DND-41 (cell line): ENCODE measurements at regions not wholly inside any gene's neighbourhood (a gene's known extent, or its start where the extent isn't known, plus 50 kb on each side); places are given as distances from the start of the nearest gene placed in this dataset.

Experiments used
- CTCF ChIP-seq: IDR thresholded peaks from 2 replicates; pipeline ENCODE4 v1.5.1; 2012; ENCODE audit warnings: borderline replicate concordance, low read length, moderate library complexity, mild to moderate bottlenecking; ENCODE audit not compliant: poor library complexity, severe bottlenecking; ENCODE audit errors: extremely low read depth
- EZH2 ChIP-seq: IDR thresholded peaks from 3 replicates; pipeline ENCODE4 v1.6.1; 2012; ENCODE audit warnings: borderline replicate concordance, low read depth, mild to moderate bottlenecking, moderate library complexity, low read length, inconsistent platforms; ENCODE audit not compliant: severe bottlenecking

- TF ChIP-seq CTCF (no peak), EZH2 (no peak)
Observed at GRCh38 chr13:90808838-90809237, 538.6 kb upstream of the MIR17HG start.
